GM12864 (cell line): ENCODE measurements at regions not wholly inside any gene's neighbourhood (a gene's known extent, or its start where the extent isn't known, plus 50 kb on each side); places are given as distances from the start of the nearest gene placed in this dataset.
A peak's percentile ranks its signal among the peaks of the same experiment; 100 is the strongest.

ENCODE experiments used
- DNase-seq: peaks from one replicate; pipeline ENCODE4 v3.0.0-alpha.2; 2011; ENCODE audit warnings: low read depth
- H3K4me3 ChIP-seq: 2 replicates; pipeline ENCODE4 v1.5.1; 2011; ENCODE audit warnings: mild to moderate bottlenecking, low read depth, low read length, control low read depth
- TF ChIP-seq, protein P1 (sequence below): IDR thresholded peaks from 2 replicates; pipeline ENCODE4 v1.5.1; 2011; ENCODE audit warnings: low read depth, mild to moderate bottlenecking, moderate library complexity, low read length, control low read depth, inconsistent platforms; ENCODE audit errors: missing control alignments

DNA sequence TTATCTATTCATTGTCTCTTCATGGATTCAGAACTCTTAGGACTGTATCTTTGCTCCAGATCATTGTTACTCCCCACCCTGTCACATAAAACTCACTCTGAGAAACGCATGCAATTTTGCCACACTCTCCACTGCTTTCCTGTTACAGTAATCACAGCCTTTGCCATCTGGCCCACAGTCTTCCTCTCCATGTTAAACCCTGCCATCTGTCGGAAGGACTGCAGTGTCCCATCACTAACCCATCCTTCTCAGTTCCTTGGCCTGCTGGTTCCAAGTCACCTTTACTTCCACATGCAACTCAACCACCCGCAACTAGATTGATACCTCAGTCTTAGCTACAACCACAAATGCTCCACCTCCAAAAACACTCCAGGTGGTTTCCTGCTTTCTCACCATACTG lies 308.7 kb upstream of the FAM241A start:
- TF ChIP-seq, protein P1, sequence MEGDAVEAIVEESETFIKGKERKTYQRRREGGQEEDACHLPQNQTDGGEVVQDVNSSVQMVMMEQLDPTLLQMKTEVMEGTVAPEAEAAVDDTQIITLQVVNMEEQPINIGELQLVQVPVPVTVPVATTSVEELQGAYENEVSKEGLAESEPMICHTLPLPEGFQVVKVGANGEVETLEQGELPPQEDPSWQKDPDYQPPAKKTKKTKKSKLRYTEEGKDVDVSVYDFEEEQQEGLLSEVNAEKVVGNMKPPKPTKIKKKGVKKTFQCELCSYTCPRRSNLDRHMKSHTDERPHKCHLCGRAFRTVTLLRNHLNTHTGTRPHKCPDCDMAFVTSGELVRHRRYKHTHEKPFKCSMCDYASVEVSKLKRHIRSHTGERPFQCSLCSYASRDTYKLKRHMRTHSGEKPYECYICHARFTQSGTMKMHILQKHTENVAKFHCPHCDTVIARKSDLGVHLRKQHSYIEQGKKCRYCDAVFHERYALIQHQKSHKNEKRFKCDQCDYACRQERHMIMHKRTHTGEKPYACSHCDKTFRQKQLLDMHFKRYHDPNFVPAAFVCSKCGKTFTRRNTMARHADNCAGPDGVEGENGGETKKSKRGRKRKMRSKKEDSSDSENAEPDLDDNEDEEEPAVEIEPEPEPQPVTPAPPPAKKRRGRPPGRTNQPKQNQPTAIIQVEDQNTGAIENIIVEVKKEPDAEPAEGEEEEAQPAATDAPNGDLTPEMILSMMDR, result no peak

DNA sequence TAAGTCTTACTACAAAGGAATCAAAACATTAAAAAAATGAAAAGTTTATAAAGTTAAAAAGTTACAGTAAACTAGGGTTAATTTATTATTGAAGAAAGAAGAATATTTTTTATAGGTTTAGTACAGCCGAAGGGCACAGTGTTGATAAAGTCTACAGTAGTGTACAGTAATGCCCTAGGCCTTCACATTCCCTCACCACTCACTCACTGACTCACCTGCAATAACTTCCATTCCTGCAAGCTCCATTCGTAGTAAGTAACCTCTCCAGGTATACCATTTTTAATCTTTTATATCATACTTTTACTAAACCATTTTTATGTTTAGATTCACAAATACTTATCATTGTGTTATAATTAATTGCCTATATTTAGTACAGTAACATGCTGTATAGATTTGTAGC lies 307.5 kb upstream of the FAM241A start:
- DNase-seq, result no peak
- no peak overlapping the region for H3K4me3 ChIP-seq
- TF ChIP-seq, protein P1, result no peak

More for the DNA sequence above, 308.7 kb upstream of the FAM241A start:
- no peak for DNase-seq
- H3K4me3 ChIP-seq, result no peak overlapping the region

DNA sequence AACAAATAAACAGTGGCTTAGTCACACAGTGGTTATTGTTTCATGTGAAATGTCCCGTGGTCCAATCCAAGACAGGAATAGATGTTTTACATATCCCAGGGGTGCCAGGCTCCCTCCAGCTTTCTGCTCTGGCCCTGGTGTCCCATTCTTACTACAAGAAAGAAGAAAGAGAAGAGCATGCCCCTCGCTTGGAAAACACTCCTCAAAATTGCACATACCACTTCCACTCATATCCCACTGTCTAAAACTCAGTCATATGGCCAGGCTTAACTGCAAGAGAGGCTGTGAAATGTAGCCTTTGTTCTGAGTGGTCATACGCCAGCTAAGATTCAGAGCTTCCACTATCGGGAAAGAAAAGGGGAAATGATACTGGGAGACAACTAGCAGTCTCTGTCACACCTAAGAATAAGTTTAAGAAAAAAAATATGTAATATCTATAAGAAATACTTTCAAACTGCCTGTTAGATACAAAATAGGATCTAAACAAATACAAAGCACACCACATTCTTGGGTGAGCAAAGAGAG lies 306.8 kb upstream of the FAM241A start:
- no peak overlapping the region for H3K4me3 ChIP-seq
- TF ChIP-seq, protein P1, result no peak
- no peak for DNase-seq

DNA sequence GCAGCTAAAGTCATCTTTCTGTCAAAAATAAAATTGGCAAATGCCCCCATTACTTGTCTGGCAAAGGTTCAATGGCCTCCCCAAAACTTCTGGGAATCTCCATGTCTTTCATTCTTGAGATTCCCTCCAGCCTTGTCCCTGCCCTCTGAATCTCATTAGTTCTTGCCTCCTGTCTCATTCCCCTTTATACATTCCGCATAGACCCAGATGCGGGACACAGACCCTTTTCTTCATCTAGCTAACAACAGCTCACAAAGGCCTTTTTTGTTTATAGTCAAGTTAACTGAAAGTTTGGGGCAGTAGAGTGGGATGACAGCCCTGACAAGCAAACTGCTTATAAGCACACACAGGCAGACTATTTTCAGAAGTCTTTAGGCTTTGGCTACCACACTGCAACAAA lies 306.1 kb upstream of the FAM241A start:
- DNase-seq, result no peak
- TF ChIP-seq, protein P1, result no peak
- H3K4me3 ChIP-seq, result no peak overlapping the region

DNA sequence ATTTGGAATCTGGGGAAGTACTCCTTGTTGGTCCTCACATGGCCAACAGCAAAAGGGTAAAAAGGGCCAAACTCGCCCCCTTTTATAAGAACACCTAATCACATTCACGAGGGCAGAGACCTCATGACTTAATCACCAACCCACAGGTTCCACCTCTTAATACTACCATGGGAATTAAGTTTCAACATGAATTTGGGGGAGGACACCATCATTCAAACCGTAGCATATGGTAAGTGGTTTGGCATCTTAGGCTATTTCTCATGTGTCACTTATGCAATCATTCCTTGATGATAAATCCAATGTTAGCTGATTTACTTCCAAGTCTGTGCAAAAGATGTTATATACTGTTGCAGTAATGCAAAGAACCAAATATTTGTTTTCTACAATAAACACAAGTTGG lies 302.9 kb upstream of the FAM241A start:
- TF ChIP-seq, protein P1, result no peak
- DNase-seq, result no peak
- no peak overlapping the region for H3K4me3 ChIP-seq

DNA sequence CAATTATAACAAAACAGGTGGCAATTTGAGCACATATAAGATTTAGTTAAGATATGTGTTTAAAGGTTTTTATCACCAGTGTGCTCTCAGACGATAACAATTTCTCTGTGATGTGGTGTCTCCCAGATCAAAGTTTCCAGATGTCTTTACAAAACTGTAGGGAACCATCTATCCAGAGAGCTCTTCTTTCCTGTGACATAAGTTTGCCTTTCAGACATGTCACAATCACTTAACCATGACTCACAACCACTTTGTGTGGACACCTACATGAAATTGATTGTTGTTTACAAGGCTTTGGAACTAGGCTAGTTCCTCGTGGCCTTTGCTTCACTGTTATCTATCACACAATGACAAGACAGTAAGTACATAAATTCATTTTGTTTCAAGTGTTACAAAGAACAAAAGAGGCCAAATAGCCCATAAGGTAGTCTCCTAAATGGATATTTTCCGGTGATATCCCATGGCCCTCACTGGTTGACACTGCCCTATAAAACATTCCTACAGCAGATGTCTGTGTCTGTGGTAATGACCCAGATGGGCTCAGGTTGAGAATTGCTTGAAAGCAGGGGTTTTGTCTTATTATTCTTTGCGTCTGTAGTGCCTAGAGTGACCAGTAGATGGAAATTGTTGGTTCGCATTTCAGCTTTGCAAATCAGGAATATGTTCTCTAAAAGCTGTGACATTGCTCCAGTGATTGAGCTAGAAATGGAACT lies 297.8 kb upstream of the FAM241A start:
- DNase-seq, result no peak
- TF ChIP-seq, protein P1, result peak; percentile 46
- H3K4me3 ChIP-seq, result no peak overlapping the region
